ENCODE measurements at regions not wholly inside any gene's neighbourhood (a gene's known extent, or its start where the extent isn't known, plus 50 kb on each side); places are given as distances from the start of the nearest gene placed in this dataset.

DNA sequence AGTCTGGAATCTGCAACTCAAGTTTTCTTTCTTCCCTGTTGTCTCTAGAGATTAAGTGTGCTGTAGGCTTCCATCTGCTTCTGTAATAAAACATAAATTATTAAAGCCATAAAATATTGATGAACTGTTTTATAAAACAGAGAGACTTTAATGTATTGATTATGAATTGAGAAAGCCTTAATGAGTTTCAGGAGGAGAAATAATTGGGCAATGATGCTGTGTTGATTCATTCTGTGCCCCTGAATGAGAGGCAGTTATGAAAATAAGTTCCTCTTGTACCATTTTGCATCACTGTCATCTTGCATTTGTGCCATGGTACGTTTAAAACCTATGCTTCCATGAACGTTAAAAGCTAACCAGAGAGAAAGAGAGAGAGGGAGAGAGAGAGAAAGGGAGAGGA is 194.1 kb upstream of the LARGE1 start:
- TF ChIP-seq EZH2 (IDR thresholded peaks at IDR 0.05): no peak
- TF ChIP-seq, protein P1, sequence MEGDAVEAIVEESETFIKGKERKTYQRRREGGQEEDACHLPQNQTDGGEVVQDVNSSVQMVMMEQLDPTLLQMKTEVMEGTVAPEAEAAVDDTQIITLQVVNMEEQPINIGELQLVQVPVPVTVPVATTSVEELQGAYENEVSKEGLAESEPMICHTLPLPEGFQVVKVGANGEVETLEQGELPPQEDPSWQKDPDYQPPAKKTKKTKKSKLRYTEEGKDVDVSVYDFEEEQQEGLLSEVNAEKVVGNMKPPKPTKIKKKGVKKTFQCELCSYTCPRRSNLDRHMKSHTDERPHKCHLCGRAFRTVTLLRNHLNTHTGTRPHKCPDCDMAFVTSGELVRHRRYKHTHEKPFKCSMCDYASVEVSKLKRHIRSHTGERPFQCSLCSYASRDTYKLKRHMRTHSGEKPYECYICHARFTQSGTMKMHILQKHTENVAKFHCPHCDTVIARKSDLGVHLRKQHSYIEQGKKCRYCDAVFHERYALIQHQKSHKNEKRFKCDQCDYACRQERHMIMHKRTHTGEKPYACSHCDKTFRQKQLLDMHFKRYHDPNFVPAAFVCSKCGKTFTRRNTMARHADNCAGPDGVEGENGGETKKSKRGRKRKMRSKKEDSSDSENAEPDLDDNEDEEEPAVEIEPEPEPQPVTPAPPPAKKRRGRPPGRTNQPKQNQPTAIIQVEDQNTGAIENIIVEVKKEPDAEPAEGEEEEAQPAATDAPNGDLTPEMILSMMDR (IDR thresholded peaks at IDR 0.05): no peak
- TF ChIP-seq EZH2phosphoT487 (IDR thresholded peaks at IDR 0.05): no peak
